RWPE2 (cell line): ENCODE measurements at regions not wholly inside any gene's neighbourhood (a gene's known extent, or its start where the extent isn't known, plus 50 kb on each side); places are given as distances from the start of the nearest gene placed in this dataset.

Experiments
- ATAC-seq: fragments of 200-7000 bp; cut with Tn5 transposase; 3 replicates; pipeline ENCODE4 v1.9.1; 2021; ENCODE audit warnings: low read depth
- DNase-seq: peaks from one replicate; pipeline ENCODE4 v3.0.0-alpha.2; 2020; ENCODE audit warnings: low spot score
- H3K27ac ChIP-seq: fragments of 450-650 bp; 2 replicates; pipeline ENCODE4 v1.5.1; 2017; ENCODE audit warnings: mild to moderate bottlenecking; ENCODE audit not compliant: poor library complexity, severe bottlenecking
- H3K27me3 ChIP-seq: fragments of 250-450 bp; sonication (Bioruptor Pico); 2 replicates; pipeline ENCODE4 v1.5.1; 2021; ENCODE audit warnings: mild to moderate bottlenecking, moderate library complexity; ENCODE audit not compliant: insufficient read depth, poor library complexity, severe bottlenecking
- H3K36me3 ChIP-seq: fragments of 250-450 bp; sonication (Bioruptor Pico); 2 replicates; pipeline ENCODE4 v1.5.1; 2020; ENCODE audit warnings: low read depth, mild to moderate bottlenecking, moderate library complexity
- H3K4me1 ChIP-seq: fragments of 250-450 bp; sonication (Bioruptor Pico); 2 replicates; pipeline ENCODE4 v1.5.1; 2021; ENCODE audit warnings: mild to moderate bottlenecking, moderate library complexity; ENCODE audit not compliant: insufficient read depth, poor library complexity, severe bottlenecking
- H3K4me3 ChIP-seq: fragments of 250-450 bp; sonication (Bioruptor Pico); 2 replicates; pipeline ENCODE4 v1.5.1; 2021; ENCODE audit warnings: mild to moderate bottlenecking, moderate library complexity; ENCODE audit not compliant: severe bottlenecking
- H3K9me3 ChIP-seq: fragments of 250-450 bp; sonication (Bioruptor Pico); 2 replicates; pipeline ENCODE4 v1.5.1; 2021; ENCODE audit warnings: mild to moderate bottlenecking, moderate library complexity; ENCODE audit not compliant: severe bottlenecking
- TF ChIP-seq, protein P1 (sequence below): fragments of 450-650 bp; IDR thresholded peaks from one replicate; pipeline ENCODE4 v1.5.1; 2017; ENCODE audit warnings: mild to moderate bottlenecking, moderate library complexity; ENCODE audit not compliant: poor library complexity, severe bottlenecking

DNA sequence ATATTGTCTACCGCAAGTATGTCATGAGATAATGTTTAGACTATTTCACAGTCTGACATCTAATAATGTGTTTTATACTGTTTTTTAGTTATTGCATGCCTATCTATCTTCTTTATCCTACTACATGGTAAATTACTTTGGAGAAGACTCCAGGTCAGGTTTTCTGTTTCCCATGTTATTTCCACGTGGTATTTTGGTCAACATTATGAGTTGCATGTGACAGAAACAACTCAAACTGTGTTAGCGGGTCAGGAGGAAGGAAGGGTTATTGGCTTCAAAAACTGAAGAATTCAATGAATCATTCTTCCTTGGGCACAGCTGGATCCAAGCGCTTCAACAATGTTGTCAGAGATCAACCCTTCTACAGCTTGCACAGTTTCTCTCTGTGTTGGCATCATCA is 252.1 kb upstream of the CCNG1 start:
- Histone ChIP-seq H3K36me3 (no peaks in the 10 kb centered on the region), H3K4me1 (no peaks in the 10 kb centered on the region), H3K27me3 (no peaks in the 10 kb centered on the region), H3K27ac (no peak overlapping the region), H3K9me3 (no peaks in the 10 kb centered on the region), H3K4me3 (no peak overlapping the region)
- no peak for ATAC-seq
- DNase-seq = no peak
- TF ChIP-seq, protein P1, sequence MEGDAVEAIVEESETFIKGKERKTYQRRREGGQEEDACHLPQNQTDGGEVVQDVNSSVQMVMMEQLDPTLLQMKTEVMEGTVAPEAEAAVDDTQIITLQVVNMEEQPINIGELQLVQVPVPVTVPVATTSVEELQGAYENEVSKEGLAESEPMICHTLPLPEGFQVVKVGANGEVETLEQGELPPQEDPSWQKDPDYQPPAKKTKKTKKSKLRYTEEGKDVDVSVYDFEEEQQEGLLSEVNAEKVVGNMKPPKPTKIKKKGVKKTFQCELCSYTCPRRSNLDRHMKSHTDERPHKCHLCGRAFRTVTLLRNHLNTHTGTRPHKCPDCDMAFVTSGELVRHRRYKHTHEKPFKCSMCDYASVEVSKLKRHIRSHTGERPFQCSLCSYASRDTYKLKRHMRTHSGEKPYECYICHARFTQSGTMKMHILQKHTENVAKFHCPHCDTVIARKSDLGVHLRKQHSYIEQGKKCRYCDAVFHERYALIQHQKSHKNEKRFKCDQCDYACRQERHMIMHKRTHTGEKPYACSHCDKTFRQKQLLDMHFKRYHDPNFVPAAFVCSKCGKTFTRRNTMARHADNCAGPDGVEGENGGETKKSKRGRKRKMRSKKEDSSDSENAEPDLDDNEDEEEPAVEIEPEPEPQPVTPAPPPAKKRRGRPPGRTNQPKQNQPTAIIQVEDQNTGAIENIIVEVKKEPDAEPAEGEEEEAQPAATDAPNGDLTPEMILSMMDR = no peak

- Histone ChIP-seq H3K27me3 (no peaks in the 10 kb centered on the region), H3K4me1 (no peaks in the 10 kb centered on the region), H3K4me3 (no peak overlapping the region), H3K9me3 (no peaks in the 10 kb centered on the region), H3K36me3 (no peaks in the 10 kb centered on the region), H3K27ac (no peak overlapping the region)
- TF ChIP-seq, protein P1 = no peak
- no peak for DNase-seq
- ATAC-seq = no peak
Measured at GRCh38 chr5:163189023-163189553, 248.3 kb upstream of the CCNG1 start.

DNA sequence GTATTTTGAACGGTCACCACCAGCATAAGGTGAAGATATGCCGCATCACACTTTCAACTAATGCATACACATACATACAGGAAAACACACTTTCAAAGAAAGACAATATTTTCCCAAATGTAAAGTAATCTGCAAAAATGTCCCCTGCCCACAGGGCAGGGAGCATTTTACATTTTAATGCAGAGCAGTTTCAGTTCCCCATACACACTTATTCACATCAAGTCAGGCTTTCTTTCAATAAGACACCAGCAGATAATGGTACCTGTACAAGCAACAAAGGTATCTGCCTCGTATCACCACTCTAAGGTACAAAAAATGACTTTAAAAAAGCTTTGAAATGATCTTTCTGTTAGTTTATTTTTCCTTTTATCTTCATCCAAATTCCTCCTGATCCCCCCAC is 247.1 kb upstream of the CCNG1 start:
- Histone ChIP-seq H3K9me3 (no peaks in the 10 kb centered on the region), H3K4me1 (no peaks in the 10 kb centered on the region), H3K36me3 (no peaks in the 10 kb centered on the region), H3K4me3 (no peak overlapping the region), H3K27me3 (no peaks in the 10 kb centered on the region), H3K27ac (no peak overlapping the region)
- DNase-seq = no peak
- no peak for ATAC-seq
- TF ChIP-seq, protein P1 = no peak

DNA sequence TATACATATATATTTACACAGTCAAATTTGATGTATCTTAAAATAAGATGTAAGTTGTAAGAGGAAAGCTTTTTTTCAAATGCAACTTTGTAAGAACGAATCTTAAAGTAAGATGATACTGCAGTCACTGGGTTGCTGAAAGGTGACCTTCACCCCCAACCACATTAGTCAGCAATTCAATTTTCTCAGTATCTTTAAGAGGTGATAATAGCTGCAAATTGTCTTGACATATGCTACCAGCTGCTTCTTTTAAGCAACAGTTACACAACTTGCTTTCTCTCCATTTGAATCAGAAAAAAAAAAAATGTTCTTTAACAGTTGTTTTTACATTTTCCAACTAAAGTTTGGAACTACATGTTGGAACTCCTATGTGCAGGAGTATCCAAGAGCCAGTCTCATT is 246.6 kb upstream of the CCNG1 start:
- TF ChIP-seq, protein P1 = no peak
- H3K27me3 ChIP-seq = no peaks in the 10 kb centered on the region
- no peak overlapping the region for H3K4me3 ChIP-seq
- no peak for ATAC-seq
- H3K9me3 ChIP-seq = no peaks in the 10 kb centered on the region
- no peak for DNase-seq
- no peaks in the 10 kb centered on the region for H3K36me3 ChIP-seq
- H3K27ac ChIP-seq = no peak overlapping the region
- H3K4me1 ChIP-seq = no peaks in the 10 kb centered on the region

- Histone ChIP-seq H3K27me3 (no peaks in the 10 kb centered on the region), H3K4me1 (no peaks in the 10 kb centered on the region), H3K27ac (no peak overlapping the region), H3K36me3 (no peaks in the 10 kb centered on the region), H3K9me3 (no peaks in the 10 kb centered on the region), H3K4me3 (no peak overlapping the region)
- ATAC-seq = peak; percentile 42; the same call in 2 of the 3 replicates
- TF ChIP-seq, protein P1 = no peak
- DNase-seq = no peak
Measured at GRCh38 chr5:163193886-163194285, 243.5 kb upstream of the CCNG1 start.
